ENCODE measurements at regions not wholly inside any gene's neighbourhood (a gene's known extent, or its start where the extent isn't known, plus 50 kb on each side); places are given as distances from the start of the nearest gene placed in this dataset.

GRCh38 chr5:2131196-2131595 lies 248.5 kb upstream of the IRX4 start:
- TF ChIP-seq EZH2 (IDR thresholded peaks at IDR 0.05; ENCODE audit: insufficient read depth, low read length) = no peak
- TF ChIP-seq CTCF (IDR thresholded peaks at IDR 0.05; ENCODE audit: insufficient read depth, low read depth, low read length) = no peak

Data from astrocyte (in vitro differentiated cells and primary cell).